T47D (cell line): ENCODE measurements at regions not wholly inside any gene's neighbourhood (a gene's known extent, or its start where the extent isn't known, plus 50 kb on each side); places are given as distances from the start of the nearest gene placed in this dataset.
A peak's percentile ranks its signal among the peaks of the same experiment; 100 is the strongest.

Source experiments
- DNase-seq, 2 experiments: peaks; one replicate each; pipeline versions ENCODE4 v3.0.0 to v3.0.0-alpha.2; 2011 to 2012; ENCODE audit warnings: low read depth in 1 of 2, low spot score in 1 of 2
- JUND ChIP-seq: IDR thresholded peaks from 2 replicates; pipeline ENCODE4 v1.6.1; 2012; ENCODE audit warnings: low read depth
- in situ Hi-C: cut with HindIII; loops from 2 replicates; pipeline ENCODE4 v1.10.0; 2016; ENCODE audit warnings: low sequenced_read_pairs, low pct_unique_long_range_greater_than_20kb

DNA sequence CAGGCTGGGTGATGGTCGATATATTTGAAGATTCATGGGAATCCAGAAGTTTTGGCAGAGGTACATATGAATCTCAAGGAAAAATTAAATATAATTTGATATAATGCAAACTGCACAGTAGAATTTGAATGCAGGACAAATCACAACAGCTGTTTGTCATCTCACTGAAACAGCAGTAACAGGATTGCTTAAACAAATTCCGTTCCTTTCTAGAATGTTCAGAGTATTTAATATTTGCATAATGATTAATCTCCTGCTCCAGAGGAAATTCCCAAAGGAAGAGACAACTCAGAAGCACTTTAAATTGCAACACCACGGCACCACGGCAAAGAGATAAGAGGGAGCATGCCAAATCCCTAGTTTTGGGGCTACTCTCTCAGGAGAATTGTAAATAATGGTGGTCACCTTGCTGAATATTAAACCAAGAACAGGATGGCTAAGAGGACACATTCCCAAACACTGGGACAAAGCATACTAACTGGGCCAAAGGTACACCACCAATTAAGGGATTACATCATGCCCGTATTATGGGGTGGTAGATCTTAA lies 67.8 kb upstream of the MAP4K3 start:
- in situ Hi-C loops, result no loop called here
- DNase-seq, result no peak

DNA sequence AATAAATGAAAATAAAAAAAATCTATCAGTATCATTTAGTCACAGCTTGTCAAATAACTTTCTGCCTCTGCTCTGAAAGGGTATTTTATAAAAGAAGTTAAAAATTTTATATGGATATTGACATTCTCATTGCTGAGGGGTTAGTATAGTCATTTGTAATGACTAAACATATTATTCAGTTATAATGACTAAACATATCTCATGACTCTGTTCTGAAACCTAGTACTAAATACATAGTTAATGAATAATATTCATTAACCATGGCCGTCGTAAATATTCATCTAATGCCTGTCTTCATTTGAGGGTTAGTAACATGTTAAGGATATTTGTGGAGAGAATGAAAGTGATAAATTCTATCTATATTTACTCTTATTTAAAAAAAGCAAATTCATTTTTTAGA lies 69.1 kb upstream of the MAP4K3 start:
- DNase-seq, result no peak
- in situ Hi-C loops, result no loop called here
- no peak for TF ChIP-seq JUND

More for the DNA sequence above, 67.8 kb upstream of the MAP4K3 start:
- no peak for TF ChIP-seq JUND

DNA sequence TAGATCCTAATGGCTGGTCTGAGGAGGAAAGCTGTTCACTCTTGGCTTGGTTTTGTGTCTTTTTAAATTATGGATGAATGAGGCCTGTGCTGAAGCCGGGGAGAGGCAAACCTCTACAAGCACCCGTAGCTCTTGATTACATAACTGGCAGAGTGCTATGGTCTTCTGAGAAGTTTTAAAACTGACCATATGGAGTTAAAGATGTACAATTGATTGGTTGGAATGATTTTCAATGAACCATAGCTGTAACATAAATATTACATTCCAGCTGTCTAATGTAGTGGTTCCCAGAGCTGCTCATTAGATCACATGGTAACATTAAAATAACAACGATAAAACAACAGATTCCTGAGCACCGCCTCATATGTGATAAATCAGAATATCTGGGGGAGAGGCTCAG lies 71.1 kb upstream of the MAP4K3 start:
- DNase-seq, result no peak
- in situ Hi-C loops, result no loop called here
- TF ChIP-seq JUND, result no peak

DNA sequence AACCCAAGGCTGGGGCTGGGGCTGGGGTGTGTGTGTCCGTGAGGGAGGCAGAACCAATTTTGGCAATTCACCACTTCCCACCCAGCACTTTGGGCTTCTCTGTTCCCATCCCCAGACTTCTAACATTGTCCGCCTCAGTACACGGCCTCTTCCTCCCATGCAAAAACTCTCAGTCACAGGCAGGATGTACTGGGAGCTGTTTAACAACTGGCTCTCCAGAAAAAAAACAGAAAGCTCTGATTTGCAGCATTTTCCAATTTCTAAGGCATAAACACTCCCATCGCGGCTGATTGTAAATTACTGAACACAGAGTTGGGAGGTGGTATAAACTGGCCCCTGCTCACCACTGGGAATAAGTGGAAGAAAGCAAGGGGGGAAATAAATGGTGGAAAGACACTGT lies 73.1 kb upstream of the MAP4K3 start:
- DNase-seq, result no peak
- in situ Hi-C loops, result no loop called here
- TF ChIP-seq JUND, result no peak

DNA sequence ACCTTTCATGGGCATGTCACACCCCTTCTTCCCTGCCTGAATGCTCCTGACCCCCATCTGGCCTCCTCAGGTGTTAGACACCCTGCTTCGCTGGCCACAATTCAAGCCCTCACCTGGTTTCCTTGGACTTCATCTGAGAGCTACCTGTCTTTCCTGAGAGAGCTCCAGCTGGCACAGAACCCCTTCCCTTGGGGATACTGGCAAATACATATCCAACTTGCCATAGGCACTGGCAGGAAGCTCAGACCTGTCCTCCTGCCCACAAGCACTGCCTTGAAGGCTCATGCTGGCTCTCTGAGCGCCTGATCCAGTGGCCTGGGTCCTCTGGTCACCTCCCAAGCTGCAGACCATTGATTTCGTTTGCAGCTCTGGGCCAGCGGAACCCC lies 74.1 kb upstream of the MAP4K3 start:
- in situ Hi-C loops, result no loop called here
- no peak for TF ChIP-seq JUND
- no peak for DNase-seq

DNA sequence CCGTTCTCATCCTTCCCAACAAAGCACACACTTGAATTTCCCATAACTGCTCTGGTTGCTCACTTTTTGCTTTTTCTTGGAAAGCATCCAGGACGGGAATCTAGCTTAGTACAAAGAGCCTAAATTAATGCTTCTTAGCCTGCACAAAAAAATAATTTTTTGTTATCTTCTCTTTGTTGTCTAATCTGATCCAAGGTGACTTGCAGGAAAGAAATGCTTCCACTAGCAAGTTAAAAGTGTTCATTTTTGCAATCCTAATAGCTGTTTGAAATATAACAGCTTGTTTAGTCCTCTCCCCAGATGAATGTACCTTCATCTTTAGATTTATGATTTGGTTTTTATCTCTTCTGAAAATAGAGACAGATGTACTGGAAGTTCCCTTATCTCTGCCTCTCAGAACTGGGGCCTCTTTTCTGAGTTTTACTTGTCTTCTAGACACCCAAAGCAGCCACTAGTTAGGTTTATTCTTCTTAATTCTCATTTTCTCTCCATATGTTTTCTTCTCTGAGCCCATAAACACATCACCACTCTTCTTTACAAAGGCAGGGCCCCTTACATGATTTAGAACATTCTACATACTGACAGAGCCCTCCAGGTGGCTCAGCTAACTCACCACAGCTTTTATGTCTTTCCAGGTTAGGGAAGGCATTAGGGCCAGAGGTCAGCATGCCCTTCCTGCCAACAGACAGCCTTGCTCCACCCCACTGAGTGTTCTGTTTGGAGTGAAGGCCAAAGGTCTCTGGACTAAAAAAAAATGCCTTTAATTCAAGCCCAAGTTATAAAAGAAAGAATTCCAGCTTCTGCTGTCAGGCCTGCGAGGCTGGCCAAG lies 74.7 kb upstream of the MAP4K3 start:
- TF ChIP-seq JUND, result no peak
- no peak for DNase-seq
- in situ Hi-C loops, result no loop called here

DNA sequence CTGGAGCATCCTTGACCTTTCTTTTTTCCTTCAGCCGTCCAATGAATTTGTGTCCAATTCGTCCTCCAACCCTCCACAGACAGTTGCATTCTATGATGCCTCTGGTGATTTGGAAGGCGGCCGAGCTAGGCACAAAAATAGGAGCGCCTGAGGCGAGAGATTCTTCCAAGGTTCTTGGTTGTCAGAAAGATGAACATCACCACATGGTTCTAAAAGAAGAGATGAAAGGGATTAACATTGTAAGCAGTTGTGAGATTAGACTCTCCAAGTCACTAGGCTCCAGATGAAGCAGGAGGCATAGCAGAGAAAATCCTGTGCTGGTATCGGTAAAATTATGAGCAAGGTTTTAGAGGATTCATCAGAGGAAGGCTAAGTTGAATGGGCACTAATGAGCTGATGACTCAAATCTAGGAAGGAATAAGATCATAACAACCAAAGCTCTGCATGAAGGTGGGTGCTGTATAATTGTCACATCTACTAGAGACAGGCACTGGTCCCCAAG lies 75.4 kb upstream of the MAP4K3 start:
- in situ Hi-C loops, result no loop called here
- no peak for TF ChIP-seq JUND
- DNase-seq, result no peak

DNA sequence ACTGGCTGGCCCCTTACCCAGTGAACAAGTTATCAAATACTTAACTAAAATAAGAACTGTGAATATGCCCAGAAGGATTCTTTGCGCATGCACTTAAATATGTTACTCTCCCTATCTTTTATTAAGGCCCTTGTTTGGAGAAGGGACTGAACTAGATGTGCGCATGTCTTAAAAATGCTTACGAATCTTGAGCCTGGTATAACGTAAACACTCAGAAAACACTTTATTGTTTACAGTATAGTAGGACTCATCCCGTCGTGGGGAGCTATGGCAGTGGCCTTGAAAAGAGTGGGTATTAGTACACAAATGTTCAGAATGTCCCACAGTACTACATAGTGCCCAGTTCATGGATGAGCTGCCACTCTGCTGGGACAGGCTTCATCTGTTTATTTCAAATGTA lies 75.9 kb upstream of the MAP4K3 start:
- no peak for TF ChIP-seq JUND
- in situ Hi-C loops, result no loop called here
- DNase-seq, result no peak

DNA sequence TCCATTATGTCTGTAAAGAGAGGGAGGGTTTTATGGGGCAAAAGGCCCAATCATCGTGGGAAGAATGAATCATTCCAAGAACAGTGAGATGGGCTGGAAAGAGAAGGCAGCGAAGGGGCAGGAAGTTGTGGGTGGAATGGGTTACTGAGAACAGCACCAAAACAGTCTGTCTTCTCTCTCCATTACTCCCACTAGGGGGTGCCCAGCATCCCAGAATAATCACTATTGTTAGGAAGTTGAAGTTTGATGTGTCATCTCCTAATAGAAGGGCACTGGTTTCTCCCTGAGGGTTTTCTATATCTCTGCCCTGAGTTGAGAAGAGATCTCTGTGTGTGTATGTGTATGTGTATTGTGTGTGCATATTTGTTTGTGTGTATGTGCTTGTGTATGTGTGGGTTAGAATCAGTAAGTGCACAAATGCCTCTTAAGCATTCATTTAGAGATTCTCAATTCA lies 76.6 kb upstream of the MAP4K3 start:
- in situ Hi-C loops, result no loop called here
- no peak for TF ChIP-seq JUND
- peak in 1 of 2 experiments; percentile 64 for DNase-seq

DNA sequence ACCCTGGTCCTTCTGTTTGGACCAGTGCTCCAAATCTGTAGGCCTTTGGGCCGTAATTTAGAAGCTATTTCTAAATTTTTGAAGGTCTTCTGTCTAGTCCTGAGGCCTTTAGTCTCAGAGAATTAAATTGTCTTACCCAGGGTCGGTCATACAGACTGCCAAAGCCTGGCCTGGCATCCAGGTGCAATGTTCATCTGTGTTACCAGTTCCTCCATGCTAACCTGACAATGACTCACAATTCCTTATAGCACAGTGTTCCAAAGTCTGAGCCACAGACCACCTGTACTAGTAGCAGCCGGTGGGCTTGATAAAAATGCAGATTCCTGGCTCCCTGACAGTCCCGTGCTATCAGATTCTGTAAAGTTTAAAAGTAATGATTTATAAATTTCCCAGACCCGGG lies 77.7 kb upstream of the MAP4K3 start:
- no peak for DNase-seq
- no peak for TF ChIP-seq JUND
- in situ Hi-C loops, result no loop called here

DNA sequence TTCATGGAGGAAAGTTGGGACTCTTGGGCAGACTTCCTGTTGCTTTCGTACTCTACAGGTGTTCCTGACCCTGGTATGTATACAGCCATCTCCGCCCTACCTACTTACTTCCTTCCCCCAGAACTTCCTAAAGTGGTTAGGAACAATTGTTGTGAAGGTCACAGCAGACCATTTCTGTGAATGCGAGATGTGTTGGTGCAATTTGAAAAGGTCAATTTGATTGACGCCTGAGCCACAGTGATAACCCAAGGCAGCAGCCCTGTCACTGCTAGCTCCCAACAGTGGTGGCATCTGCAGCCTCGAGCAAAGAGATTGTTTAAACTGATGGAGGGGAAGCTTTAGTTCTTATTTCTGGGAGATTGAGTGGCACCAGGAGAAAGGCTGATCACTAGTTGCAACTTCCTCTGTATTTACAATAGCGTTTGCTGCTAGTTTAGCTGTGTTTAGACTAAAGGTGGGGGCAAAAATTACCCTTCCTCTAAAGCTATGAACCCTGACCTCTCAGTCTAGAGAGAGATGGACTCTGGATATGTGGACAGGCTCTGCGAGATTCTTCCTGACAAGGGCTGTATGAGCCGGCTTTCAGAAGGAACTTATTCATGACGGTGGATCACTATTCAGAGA lies 78.3 kb upstream of the MAP4K3 start:
- in situ Hi-C loops, result no loop called here
- no peak for DNase-seq
- no peak for TF ChIP-seq JUND

DNA sequence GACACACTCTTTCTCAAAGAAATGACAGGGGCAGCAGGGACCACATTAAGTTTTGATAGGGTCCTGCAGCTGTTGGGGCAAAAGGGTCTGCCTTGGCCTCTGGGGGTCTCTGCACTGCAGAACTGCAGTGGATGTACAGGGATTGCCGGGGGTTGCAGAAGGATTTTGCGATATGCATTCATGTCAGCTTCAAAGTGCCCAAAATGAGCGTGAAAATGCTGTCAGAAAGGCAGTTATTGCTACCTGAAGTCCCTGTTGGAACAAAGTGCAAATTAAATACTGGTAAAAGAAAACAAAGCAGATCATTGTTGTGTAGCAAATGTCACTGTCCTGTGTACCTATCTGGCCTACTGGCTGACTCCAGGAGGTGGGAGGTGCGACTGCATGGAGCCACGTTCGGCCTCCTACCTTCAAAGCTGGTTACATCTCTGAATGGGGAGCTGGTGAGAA lies 78.8 kb upstream of the MAP4K3 start:
- in situ Hi-C loops, result no loop called here
- no peak for TF ChIP-seq JUND
- DNase-seq, result no peak
